Liver (tissue), 3 donors: ENCODE measurements at regions not wholly inside any gene's neighbourhood (a gene's known extent, or its start where the extent isn't known, plus 50 kb on each side); places are given as distances from the start of the nearest gene placed in this dataset.

Experiments
- HNF4G ChIP-seq: IDR thresholded peaks from 2 replicates; pipeline ENCODE4 v1.6.1; 2016; ENCODE audit warnings: antibody characterized with exemption
- JUND ChIP-seq, 2 donors: IDR thresholded peaks; 2 replicates each; pipeline ENCODE4 v1.6.1; 2016; ENCODE audit warnings: antibody characterized with exemption in 2 of 2
- RAD21 ChIP-seq, 2 donors: IDR thresholded peaks; 2 replicates each; pipeline ENCODE4 v1.6.1; 2016; ENCODE audit warnings: antibody characterized with exemption in 2 of 2, mild to moderate bottlenecking in 2 of 2
- RXRA ChIP-seq, 2 donors: IDR thresholded peaks; 2 replicates each; pipeline ENCODE4 v1.6.1; 2017 to 2018; ENCODE audit warnings: antibody characterized with exemption in 2 of 2, mild to moderate bottlenecking in 1 of 2
- SP1 ChIP-seq: IDR thresholded peaks from 2 replicates; pipeline ENCODE4 v1.6.1; 2018; ENCODE audit warnings: antibody characterized with exemption, mild to moderate bottlenecking
- TAF1 ChIP-seq: conservative IDR thresholded peaks from 2 replicates; pipeline ENCODE4 v1.6.1; 2016; ENCODE audit warnings: antibody characterized with exemption, mild to moderate bottlenecking
- YY1 ChIP-seq: IDR thresholded peaks from 2 replicates; pipeline ENCODE4 v1.6.1; 2016; ENCODE audit warnings: antibody characterized with exemption, mild to moderate bottlenecking
- TF ChIP-seq, protein P1 (sequence below): fragments of 150-350 bp; IDR thresholded peaks from 2 replicates; pipeline ENCODE4 v1.5.1; 2017; ENCODE audit warnings: improper control_type of control experiment, low read depth, low read length; ENCODE audit not compliant: missing input control
- TF ChIP-seq, protein P2 (sequence below): IDR thresholded peaks from 2 replicates; pipeline ENCODE4 v1.6.1; 2016; ENCODE audit warnings: antibody characterized with exemption, mild to moderate bottlenecking
- donor health status: healthy.
- donor health status: healthy.

DNA sequence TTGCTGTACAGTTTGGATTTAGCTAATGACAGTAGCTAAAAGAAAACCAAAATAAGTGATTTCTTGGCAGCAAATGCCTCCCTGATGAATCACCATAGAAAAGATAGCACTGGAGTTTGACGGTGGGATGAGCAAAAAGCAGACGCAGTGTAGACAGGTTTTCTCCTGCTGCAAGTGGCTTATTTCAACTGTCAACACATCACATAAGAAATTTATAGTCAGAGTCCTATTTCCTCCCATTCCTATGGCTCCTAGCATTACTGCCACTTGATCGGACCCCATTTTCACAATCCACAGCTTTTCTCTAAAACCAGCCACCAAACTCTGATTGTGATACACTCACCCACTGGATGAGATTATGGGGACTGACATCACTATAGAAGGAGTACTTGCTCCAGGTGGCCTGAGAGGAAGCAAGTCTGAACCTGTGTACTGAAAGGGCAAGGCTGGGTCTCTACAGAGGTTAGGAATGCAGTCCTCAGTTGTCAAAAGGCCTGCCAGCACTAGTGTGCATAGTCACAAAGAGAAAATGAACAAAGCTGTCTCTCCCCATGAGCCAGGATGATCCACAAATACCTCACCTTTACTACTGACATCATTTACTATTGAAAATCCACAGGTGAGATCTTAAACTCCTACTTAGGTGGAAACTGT lies 359.8 kb downstream of the LTN1 start:
- TF ChIP-seq, protein P1, sequence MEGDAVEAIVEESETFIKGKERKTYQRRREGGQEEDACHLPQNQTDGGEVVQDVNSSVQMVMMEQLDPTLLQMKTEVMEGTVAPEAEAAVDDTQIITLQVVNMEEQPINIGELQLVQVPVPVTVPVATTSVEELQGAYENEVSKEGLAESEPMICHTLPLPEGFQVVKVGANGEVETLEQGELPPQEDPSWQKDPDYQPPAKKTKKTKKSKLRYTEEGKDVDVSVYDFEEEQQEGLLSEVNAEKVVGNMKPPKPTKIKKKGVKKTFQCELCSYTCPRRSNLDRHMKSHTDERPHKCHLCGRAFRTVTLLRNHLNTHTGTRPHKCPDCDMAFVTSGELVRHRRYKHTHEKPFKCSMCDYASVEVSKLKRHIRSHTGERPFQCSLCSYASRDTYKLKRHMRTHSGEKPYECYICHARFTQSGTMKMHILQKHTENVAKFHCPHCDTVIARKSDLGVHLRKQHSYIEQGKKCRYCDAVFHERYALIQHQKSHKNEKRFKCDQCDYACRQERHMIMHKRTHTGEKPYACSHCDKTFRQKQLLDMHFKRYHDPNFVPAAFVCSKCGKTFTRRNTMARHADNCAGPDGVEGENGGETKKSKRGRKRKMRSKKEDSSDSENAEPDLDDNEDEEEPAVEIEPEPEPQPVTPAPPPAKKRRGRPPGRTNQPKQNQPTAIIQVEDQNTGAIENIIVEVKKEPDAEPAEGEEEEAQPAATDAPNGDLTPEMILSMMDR, result no peak
- TF ChIP-seq RAD21 (IDR thresholded peaks at IDR 0.05) (no peak), SP1 (no peak), JUND (IDR thresholded peaks at IDR 0.05) (peak in 1 of 2 donors; percentile 42), YY1 (no peak), HNF4G (no peak), RXRA (IDR thresholded peaks at IDR 0.05) (no peak), TAF1 (no peak)
- TF ChIP-seq, protein P2, sequence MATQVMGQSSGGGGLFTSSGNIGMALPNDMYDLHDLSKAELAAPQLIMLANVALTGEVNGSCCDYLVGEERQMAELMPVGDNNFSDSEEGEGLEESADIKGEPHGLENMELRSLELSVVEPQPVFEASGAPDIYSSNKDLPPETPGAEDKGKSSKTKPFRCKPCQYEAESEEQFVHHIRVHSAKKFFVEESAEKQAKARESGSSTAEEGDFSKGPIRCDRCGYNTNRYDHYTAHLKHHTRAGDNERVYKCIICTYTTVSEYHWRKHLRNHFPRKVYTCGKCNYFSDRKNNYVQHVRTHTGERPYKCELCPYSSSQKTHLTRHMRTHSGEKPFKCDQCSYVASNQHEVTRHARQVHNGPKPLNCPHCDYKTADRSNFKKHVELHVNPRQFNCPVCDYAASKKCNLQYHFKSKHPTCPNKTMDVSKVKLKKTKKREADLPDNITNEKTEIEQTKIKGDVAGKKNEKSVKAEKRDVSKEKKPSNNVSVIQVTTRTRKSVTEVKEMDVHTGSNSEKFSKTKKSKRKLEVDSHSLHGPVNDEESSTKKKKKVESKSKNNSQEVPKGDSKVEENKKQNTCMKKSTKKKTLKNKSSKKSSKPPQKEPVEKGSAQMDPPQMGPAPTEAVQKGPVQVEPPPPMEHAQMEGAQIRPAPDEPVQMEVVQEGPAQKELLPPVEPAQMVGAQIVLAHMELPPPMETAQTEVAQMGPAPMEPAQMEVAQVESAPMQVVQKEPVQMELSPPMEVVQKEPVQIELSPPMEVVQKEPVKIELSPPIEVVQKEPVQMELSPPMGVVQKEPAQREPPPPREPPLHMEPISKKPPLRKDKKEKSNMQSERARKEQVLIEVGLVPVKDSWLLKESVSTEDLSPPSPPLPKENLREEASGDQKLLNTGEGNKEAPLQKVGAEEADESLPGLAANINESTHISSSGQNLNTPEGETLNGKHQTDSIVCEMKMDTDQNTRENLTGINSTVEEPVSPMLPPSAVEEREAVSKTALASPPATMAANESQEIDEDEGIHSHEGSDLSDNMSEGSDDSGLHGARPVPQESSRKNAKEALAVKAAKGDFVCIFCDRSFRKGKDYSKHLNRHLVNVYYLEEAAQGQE, result no peak
